T follicular helper cell (primary cell): ENCODE measurements at regions not wholly inside any gene's neighbourhood (a gene's known extent, or its start where the extent isn't known, plus 50 kb on each side); places are given as distances from the start of the nearest gene placed in this dataset.

Experiments
- DNase-seq: peaks from one replicate; pipeline ENCODE4 v3.0.0-alpha.2; 2020; ENCODE audit warnings: low read depth

DNA sequence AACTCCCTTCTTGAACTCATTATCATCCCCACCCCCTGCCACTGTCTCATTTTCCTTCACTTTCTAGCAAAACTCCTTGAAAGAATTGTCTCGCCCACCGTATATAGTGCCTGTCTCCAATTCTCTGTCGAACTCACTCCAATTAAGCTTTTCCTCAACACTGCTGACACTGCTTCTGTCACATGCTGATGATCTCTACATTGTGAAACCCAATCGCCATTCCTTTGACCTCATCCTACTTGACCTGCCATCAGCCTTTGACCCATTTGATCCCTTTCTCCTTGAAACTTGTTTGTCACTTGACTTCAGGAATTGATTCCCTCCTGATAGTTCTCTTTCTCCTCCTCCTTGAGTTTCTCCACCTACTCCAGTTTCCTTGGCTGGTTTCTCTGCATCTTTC lies 54.8 kb downstream of the CCDC71L start:
- DNase-seq, result no peak

DNA sequence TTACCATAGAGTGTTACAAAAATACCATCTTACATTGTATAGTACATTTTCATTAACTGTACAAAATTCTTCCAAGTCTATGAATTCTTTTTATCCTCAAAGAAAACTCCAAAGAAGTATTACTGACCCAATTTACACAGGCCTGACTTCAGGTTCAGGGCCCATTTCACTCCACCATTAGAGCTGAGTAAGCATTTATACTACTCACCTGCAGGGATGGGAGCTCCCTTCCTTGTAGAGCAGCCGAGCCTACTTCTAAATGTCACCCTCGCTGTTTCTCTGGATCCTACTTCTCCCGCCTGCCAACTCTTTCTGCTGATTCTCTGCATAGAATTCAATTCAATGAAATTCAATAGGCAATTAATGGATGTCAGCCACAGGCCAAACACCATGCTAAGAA lies 56.0 kb downstream of the CCDC71L start:
- no peak for DNase-seq

DNA sequence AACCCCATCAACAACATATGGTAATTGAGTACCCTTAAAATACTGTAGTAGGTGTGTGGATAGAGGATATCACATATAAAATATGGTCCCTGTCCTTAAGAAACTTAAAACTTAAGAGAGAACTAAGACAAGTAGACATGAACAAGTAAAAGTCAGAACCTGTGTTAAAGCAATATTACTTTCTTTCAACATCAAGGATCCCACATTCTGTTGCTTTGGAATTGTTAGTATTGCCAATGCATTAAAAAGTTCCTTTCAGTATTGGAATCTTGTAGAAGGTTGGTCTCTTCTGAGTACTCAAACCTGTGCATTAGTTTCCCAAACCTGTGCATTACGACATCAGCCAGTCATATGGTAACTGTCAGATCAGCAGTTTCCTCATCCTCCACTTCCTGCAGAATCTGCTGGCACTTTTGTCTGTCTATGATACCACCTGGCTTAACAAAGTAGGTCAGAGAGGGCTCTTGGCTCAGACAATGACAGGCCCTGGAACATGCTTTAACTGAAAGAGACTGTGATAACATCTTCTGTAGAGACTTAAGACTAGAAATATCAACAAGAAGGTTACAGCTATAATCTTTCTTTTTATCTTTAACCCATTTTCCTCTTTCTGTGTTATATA lies 56.5 kb downstream of the CCDC71L start:
- DNase-seq, result no peak

DNA sequence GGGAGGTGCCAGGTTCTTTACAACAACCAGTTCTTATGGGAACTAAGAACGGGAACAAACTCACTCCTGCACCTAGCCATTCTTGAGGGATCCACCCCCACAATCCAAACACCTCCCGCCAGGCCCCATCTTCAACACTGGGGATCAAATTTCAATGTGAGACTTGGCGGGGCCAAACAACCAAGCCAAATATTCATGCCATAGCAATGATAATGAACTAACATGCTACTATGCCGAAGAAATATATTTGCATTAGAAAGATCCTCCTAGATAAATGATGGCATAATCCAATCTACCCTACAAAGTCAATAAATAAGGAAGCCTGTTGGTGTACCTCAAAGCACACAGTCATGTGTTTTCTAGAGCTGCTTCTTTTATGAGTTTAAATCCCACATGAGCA lies 57.6 kb downstream of the CCDC71L start:
- no peak for DNase-seq

- DNase-seq, result no peak
These were observed 58.9 kb downstream of the CCDC71L start for GRCh38 chr7:106602062-106602461.

- DNase-seq, result no peak
These were observed 60.2 kb downstream of the CCDC71L start for GRCh38 chr7:106600569-106601373.

- no peak for DNase-seq
These were observed 61.6 kb downstream of the CCDC71L start for GRCh38 chr7:106599343-106599698.

- peak; percentile 51 for DNase-seq
These were observed 62.2 kb downstream of the CCDC71L start for GRCh38 chr7:106598663-106599342.

DNA sequence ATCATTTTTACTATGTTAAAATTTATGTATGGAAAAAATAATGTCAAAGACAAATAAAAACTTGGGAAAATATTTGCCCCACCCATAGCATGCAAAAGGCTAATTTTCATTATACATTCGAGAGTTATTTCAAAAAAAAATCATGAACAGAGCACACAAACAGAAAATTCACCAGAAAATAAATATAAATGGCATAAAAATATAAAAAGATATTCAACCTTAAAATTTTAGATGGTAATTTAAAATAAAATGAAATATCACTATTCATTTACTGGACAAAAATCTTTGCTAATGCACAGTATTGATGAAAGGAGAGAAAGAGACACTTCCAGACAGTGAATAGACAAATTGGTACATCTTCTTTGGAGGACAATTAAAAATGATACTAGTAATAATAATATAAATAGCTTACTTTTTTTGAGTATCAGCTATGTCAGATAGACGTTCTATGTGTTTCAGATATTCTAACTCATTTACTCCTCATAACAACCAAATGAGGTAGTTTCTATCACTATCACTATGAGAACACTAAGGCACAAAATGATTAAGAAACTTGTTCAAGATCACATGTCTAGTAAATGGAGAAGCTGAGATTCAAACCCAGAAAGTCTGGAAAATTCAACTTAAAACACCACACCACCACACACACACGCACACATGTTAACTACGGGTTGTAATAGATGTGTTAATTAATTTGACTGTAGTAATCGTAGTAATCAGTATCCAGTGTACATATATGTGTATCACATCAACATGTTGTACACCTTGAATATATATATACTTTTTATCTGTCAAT lies 63.0 kb downstream of the CCDC71L start:
- no peak for DNase-seq

GRCh38 chr7:106597014-106597413 lies 63.9 kb downstream of the CCDC71L start:
- DNase-seq, result no peak

DNA sequence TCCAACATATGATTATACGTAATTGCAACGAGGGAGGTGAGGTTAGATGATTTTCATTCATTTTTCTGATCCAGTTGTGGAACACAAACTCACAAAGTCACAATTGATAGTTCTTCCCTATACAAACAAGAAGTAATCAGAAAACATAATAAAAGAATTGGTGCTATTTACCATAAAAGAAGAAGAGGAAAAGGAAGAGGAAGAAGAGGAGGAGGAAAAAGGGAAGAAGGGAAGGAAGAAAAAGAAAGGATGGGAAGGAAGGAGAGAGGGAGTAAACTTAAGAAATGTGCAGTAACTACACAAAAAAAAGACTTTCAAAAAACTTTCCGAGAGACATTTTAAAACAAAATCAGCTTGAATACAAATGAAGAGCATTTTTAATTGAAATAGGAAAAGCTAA lies 65.0 kb downstream of the CCDC71L start:
- DNase-seq, result no peak

DNA sequence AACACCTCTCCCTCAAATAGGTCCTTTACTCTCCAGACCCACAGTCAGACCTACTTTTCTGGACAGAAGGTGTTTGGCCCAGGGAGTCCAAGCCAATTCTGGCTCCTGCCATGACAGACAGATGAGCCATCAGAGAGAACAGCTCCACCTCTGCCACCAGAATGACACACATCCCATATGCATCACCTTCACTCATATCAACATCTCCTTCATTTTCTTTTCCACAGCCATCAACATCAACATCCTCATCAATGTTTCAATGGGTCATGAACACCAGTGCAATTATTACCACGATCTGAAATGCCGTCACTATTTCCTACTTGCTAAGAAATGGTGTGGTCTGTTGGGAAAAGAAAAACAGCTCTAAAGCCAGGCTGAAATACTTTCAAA lies 67.9 kb downstream of the CCDC71L start:
- DNase-seq, result no peak

DNA sequence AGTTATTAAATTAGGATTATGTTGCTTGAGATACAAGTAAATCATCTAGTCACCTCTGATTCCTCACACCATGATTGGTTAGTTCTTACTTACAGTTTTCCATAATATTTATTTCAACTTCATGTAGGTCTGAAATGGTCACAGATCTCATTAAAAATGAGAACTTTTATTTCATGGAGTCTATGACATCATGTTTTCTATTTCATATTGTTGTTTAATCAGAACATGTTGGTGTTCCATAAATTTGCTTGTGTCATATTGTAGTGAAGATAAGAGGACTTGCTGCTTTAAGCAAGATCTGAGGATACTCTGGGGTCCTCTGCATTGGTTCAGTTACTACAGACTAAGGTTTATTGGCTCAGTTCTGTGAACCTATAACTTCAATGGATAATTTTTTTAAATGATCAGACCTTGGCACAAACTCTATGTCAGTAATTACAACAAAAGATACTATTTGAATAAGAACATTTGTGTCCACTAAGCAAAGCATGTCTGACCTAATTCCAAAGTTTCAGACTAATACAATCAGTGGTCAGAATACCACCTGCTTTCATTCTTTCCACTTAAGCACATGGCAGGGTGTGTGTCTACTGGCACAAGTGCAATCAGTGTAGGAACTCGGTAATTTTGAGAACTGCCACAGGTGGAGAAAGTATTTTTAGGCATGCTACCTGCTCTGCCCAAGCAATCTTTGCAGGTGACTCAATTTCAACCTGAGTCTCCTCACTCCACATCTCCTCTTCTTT lies 68.5 kb downstream of the CCDC71L start:
- no peak for DNase-seq

DNA sequence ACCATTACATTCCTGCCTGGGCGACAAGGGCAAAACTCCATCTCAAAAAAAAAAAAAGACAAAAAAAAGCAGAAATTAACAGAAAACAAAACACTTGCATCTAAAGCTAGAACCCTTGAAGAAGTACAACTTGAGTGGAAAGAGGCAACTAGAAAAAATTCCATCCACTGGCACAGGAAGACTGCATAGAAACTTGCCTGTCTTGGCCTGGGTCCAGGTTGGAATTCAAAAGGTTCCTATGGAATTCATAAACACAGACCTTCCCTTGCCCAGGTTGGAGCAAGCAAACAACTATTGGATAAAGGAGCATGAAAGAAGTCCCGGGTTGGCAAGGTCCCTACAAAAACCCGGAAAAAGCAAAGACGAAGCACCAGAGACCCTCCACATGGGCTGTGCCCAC lies 69.8 kb downstream of the CCDC71L start:
- DNase-seq, result no peak

- no peak for DNase-seq
These were observed 70.6 kb downstream of the CCDC71L start for GRCh38 chr7:106590209-106590816.

GRCh38 chr7:106589198-106589879 lies 71.6 kb downstream of the CCDC71L start:
- no peak for DNase-seq

- DNase-seq, result no peak
These were observed 72.3 kb downstream of the CCDC71L start for GRCh38 chr7:106588422-106589197.

DNA sequence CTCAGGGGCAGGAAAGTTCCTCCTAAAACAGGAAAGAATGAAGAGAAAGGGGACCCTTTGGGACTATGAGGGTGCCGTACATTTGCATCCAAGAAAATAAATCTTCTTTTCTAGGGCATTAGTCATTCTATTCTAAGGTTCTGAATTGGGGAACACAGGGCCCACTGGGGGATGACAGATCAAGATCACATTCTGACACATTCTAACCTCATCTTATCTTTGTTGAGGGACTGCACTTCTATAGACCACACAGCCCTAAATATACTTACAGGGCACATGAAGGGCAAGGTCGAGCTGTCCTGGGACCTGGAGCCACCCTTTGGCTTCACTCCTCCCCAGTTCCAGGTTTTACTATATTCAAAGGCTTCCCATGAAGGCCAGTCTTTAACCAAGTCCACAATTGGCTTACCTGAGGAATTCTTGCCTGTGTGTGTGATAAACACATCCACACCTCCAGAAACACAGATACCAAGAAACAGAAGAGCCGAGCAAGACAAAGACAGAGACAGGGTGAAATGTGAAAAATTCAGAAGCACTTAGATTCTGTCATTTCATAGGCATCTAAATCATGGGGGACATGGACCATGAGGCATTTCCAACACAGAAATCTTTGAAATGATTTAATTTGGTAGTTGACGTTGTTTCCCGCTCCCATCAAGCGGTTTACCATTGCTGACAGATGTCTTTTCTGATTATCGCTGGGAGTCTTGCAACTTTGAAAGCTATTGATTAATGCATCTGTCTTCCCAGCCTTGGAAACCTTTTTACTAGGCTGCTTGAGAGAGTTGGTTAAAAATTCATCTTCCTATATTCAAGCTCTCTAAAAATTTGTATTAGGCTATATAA lies 75.8 kb downstream of the CCDC71L start:
- DNase-seq, result no peak
